K562 (cell line): ENCODE measurements at regions not wholly inside any gene's neighbourhood (a gene's known extent, or its start where the extent isn't known, plus 50 kb on each side); places are given as distances from the start of the nearest gene placed in this dataset.

Experiments used
- ATAC-seq: fragments of 200-7000 bp; cut with Tn5 transposase; 3 replicates; pipeline ENCODE4 v1.9.1; 2020; ENCODE audit warnings: moderate library complexity
- BruUV-seq: library from RNA; stranded (reverse); fragments of 400-500 nt; replicated peaks from 2 replicates; lab custom pipeline; 2021; lab: Mats Ljungman, UMichigan
- CTCF ChIA-PET: fragments of 300-600 bp; formaldehyde crosslinking; extraction: SDS; loops from one replicate; lab custom pipeline; 2021; ENCODE audit warnings: low intra/inter-chr PET ratio; lab: Yijun Ruan, JAX
- POLR2A ChIA-PET: fragments of 300-600, 350-650 bp; sonication (Branson Sonifier 250); formaldehyde crosslinking; extraction: SDS; loops from one replicate; lab custom pipeline; 2021; ENCODE audit warnings: antibody characterized with exemption, inconsistent platforms; lab: Yijun Ruan, JAX
- DNase-seq, 4 experiments: peaks; one replicate each; pipeline versions ENCODE4 v3.0.0 to v3.0.0-alpha.2; 2011 to 2018; ENCODE audit warnings: low spot score in 3 of 4, mixed read lengths in 3 of 4; ENCODE audit errors: extremely low read depth in 1 of 4
- FAIRE-seq: peaks from 2 replicates; lab custom pipeline; 2011; peaks lifted over from hg19 to GRCh38; lab: Jason Lieb, UNC
- H2AFZ ChIP-seq: 2 replicates; pipeline ENCODE4 v1.6.0; 2011; ENCODE audit warnings: low read depth, low read length, control low read depth, inconsistent platforms
- H3K27ac ChIP-seq: fragments of 200-600 bp; 3 replicates; pipeline ENCODE4 v1.8.0; 2011; ENCODE audit warnings: low read depth, mild to moderate bottlenecking, control low read depth, inconsistent platforms, low read length, moderate library complexity, mixed read lengths; ENCODE audit errors: extremely low read depth
- H3K27me3 ChIP-seq, 2 experiments: fragments of 300-600 bp in 1 of 2; 2 replicates in 1 of 2; 3 replicates in 1 of 2; pipeline versions ENCODE4 v1.6.0 to v1.8.0; 2011; ENCODE audit warnings: inconsistent platforms in 2 of 2, low read length in 2 of 2, mild to moderate bottlenecking in 1 of 2, mixed read lengths in 1 of 2, moderate library complexity in 1 of 2; ENCODE audit not compliant: control insufficient read depth in 2 of 2, insufficient read depth in 2 of 2
- H3K36me3 ChIP-seq: fragments of 300-600 bp; 3 replicates; pipeline ENCODE4 v1.8.0; 2011; ENCODE audit warnings: mild to moderate bottlenecking, low read length, inconsistent platforms; ENCODE audit not compliant: control insufficient read depth, insufficient read depth
- H3K4me1 ChIP-seq, 2 experiments: fragments of 200-600 bp in 1 of 2; replicated peaks in 1 of 2; 2 replicates in 1 of 2; 3 replicates in 1 of 2; pipeline versions ENCODE4 v1.5.1 to v1.8.0; 2011; ENCODE audit warnings: inconsistent platforms in 2 of 2, low read length in 2 of 2, mild to moderate bottlenecking in 1 of 2, mixed read lengths in 1 of 2, moderate library complexity in 1 of 2; ENCODE audit not compliant: control insufficient read depth in 2 of 2, insufficient read depth in 2 of 2
- H3K4me2 ChIP-seq: 2 replicates; pipeline ENCODE4 v1.6.1; 2011; ENCODE audit warnings: low read length, control low read depth, inconsistent platforms, mixed read lengths; ENCODE audit not compliant: insufficient read depth
- H3K4me3 ChIP-seq: fragments of 200-600 bp; sonication (generic), shearing (Covaris generic); 2 replicates; pipeline ENCODE4 v1.5.1; 2016; ENCODE audit warnings: control low read depth, inconsistent platforms
- H3K79me2 ChIP-seq: fragments of 200-600 bp; 3 replicates; pipeline ENCODE4 v1.8.0; 2011; ENCODE audit warnings: low read length, inconsistent platforms; ENCODE audit not compliant: control insufficient read depth, insufficient read depth
- H3K9ac ChIP-seq, 2 experiments: 2 replicates each; pipeline versions ENCODE4 v1.6.0 to v1.6.1; 2011; ENCODE audit warnings: low read depth in 2 of 2, low read length in 2 of 2, control low read depth in 1 of 2, inconsistent platforms in 1 of 2, mild to moderate bottlenecking in 1 of 2, mixed read lengths in 1 of 2; ENCODE audit not compliant: insufficient read depth in 1 of 2
- H3K9me1 ChIP-seq: one replicate; pipeline ENCODE4 v1.6.0; 2011; ENCODE audit warnings: inconsistent platforms, mild to moderate bottlenecking, low read length, moderate library complexity; ENCODE audit not compliant: control insufficient read depth, insufficient read depth
- H3K9me3 ChIP-seq: replicated peaks from 2 replicates; pipeline ENCODE4 v1.5.1; 2011; ENCODE audit warnings: low read depth, low read length, inconsistent platforms; ENCODE audit not compliant: control insufficient read depth, insufficient read depth
- H4K20me1 ChIP-seq: replicated peaks from 2 replicates; pipeline ENCODE4 v1.6.1; 2011; ENCODE audit warnings: low read length, inconsistent platforms, mixed read lengths; ENCODE audit not compliant: control insufficient read depth, insufficient read depth
- E2F3 ChIP-seq: fragments of 250-450 bp; sonication (Bioruptor Pico); IDR thresholded peaks from 2 replicates; pipeline ENCODE4 v1.4.0; 2020; ENCODE audit warnings: mild to moderate bottlenecking
- FOXA3 ChIP-seq, 2 experiments: fragments of 450-650 bp in 1 of 2; sonication (generic) in 1 of 2; formaldehyde crosslinking; IDR thresholded peaks in 1 of 2; conservative IDR thresholded peaks in 1 of 2; 2 replicates each; pipeline versions ENCODE4 v1.4.0 to v1.8.0; 2020 to 2022; ENCODE audit warnings: mild to moderate bottlenecking in 2 of 2, missing genetic modification reagents in 1 of 2
- MYNN ChIP-seq, 2 experiments: sonication (generic); formaldehyde crosslinking in 1 of 2; IDR thresholded peaks; 2 replicates each; pipeline versions ENCODE4 v1.5.0 to v1.6.1; 2016 to 2020; ENCODE audit warnings: antibody characterized with exemption in 1 of 2, missing genetic modification reagents in 1 of 2
- RBM25 ChIP-seq: fragments of 200-400 bp; formaldehyde crosslinking; IDR thresholded peaks from 2 replicates; pipeline ENCODE4 v1.6.1; 2018; ENCODE audit warnings: low read length, low read depth, moderate library complexity; ENCODE audit not compliant: severe bottlenecking
- SMAD4 ChIP-seq: fragments of 250-450 bp; sonication (Bioruptor Pico); conservative IDR thresholded peaks from 2 replicates; pipeline ENCODE4 v1.8.0; 2021; ENCODE audit warnings: inconsistent platforms, mild to moderate bottlenecking, moderate library complexity
- TFAP4 ChIP-seq: sonication (generic); formaldehyde crosslinking; IDR thresholded peaks from 2 replicates; pipeline ENCODE4 v1.8.0; 2022; ENCODE audit warnings: missing genetic modification reagents, mild to moderate bottlenecking, moderate library complexity, borderline replicate concordance
- YY1 ChIP-seq, 3 experiments: IDR thresholded peaks; 2 replicates each; pipeline ENCODE4 v1.6.1; 2011; ENCODE audit warnings: low read length in 2 of 3, mild to moderate bottlenecking in 2 of 3, moderate library complexity in 2 of 3, borderline replicate concordance in 1 of 3, control low read depth in 1 of 3, low read depth in 1 of 3; ENCODE audit not compliant: insufficient read depth in 3 of 3, insufficient replicate concordance in 2 of 3, control insufficient read depth in 1 of 3, insufficient read length in 1 of 3; ENCODE audit errors: extremely low read depth in 1 of 3
- ZBED1 ChIP-seq: IDR thresholded peaks from 2 replicates; pipeline ENCODE4 v1.6.1; 2014
- ZNF184 ChIP-seq: sonication (generic); formaldehyde crosslinking; IDR thresholded peaks from 2 replicates; pipeline ENCODE4 v1.5.0; 2020; ENCODE audit warnings: missing genetic modification reagents
- ZNF75A ChIP-seq: fragments of 450-650 bp; formaldehyde crosslinking; IDR thresholded peaks from 2 replicates; pipeline ENCODE4 v1.4.0; 2020; ENCODE audit warnings: mild to moderate bottlenecking
- WGBS: fragments of 100-300 bp; shearing (Covaris generic); methylation state at CpG from one replicate; pipeline ENCODE4 v1.1.6; 2016; ENCODE audit warnings: low coverage, mixed read lengths; ENCODE audit not compliant: insufficient coverage; ENCODE audit errors: missing lambda C conversion rate; 5-methylcytosine and 5-hydroxymethylcytosine counted together
- in situ Hi-C: fragments of 300-500 bp; cut with MboI; formaldehyde crosslinking; loops from 4 replicates; pipeline ENCODE4 v1.15.0; 2018; ENCODE audit warnings: inconsistent platforms, mixed read lengths
- intact Hi-C: fragments of 100-400 bp; cut with micrococcal nuclease; formaldehyde crosslinking; loops from 2 replicates; pipeline ENCODE4 v1.14.2; 2022

GRCh38 chr2:64842030-64842429 lies 147.2 kb upstream of the SLC1A4 start:
- H3K9ac ChIP-seq: no peak overlapping the region
- TF ChIP-seq E2F3 (CRISPR knock-in tag) (no peak), YY1 (IDR thresholded peaks at IDR 0.05; ENCODE audit: borderline replicate concordance in 1 of 3, control insufficient read depth in 1 of 3, extremely low read depth in 1 of 3, insufficient read depth in 3 of 3, insufficient read length in 1 of 3, insufficient replicate concordance in 2 of 3, low read depth in 1 of 3, low read length in 2 of 3) (peak in 2 of 3 experiments; percentile 42 to 78)
- TF ChIP-seq, all 486 proteins: peak for 1
- Histone ChIP-seq H3K9me3 (no peaks in the 10 kb centered on the region), H3K4me2 (no peak overlapping the region), H3K9me1 (no peaks in the 10 kb centered on the region), H3K36me3 (no peaks in the 10 kb centered on the region), H3K79me2 (no peaks in the 10 kb centered on the region), H3K4me3 (no peak overlapping the region), H3K27me3 (no peaks in the 10 kb centered on the region), H3K27ac (peak overlapping the region; percentile 36; the same call in 1 of the 3 replicates), H3K4me1 (peaks cover 2 to 3% of the 10 kb centered on the region in 2 experiments; a peak in 4 of 5 replicates), H2AFZ (peak overlapping the region; percentile 85), H4K20me1 (no peaks in the 10 kb centered on the region)
- POLR2A ChIA-PET: interaction anchor here (1.0 to 1.7 kb wide), 2 partner anchors 11 to 189 kb away, joined by 3 to 9 read pairs; no protein-coding TSS in a partner anchor
- WGBS: 79% methylated on average over 5 of the region's 5 CpGs
- DNase-seq: no peak
- no peak for FAIRE-seq
- ATAC-seq: no peak
- in situ Hi-C loops (no loop called here), intact Hi-C loops (no loop called here)
- no TSS peak for BruUV-seq
- CTCF ChIA-PET: no interaction called here

- CTCF ChIA-PET: no interaction called here
- H3K9ac ChIP-seq: no peak overlapping the region
- FAIRE-seq (no peak), DNase-seq (peak in 1 of 4 experiments; percentile 21), ATAC-seq (no peak; the same call in 2 of the 3 replicates)
- no peaks in the 10 kb centered on the region for H3K27me3 ChIP-seq
- no peaks in the 10 kb centered on the region for H4K20me1 ChIP-seq
- H3K9me3 ChIP-seq: no peaks in the 10 kb centered on the region
- H3K4me2 ChIP-seq: no peak overlapping the region
- POLR2A ChIA-PET: no interaction called here
- H3K27ac ChIP-seq: no peak overlapping the region
- H3K36me3 ChIP-seq: no peaks in the 10 kb centered on the region
- no peaks in the 10 kb centered on the region for H3K79me2 ChIP-seq
- WGBS: 46% methylated on average over 2 of the region's 2 CpGs
- no TSS peak for BruUV-seq
- no peaks in the 10 kb centered on the region for H3K9me1 ChIP-seq
- no peaks in the 10 kb centered on the region; a peak in 1 of 5 replicates for H3K4me1 ChIP-seq
- peak overlapping the region; percentile 47 for H2AFZ ChIP-seq
- in situ Hi-C loops (no loop called here), intact Hi-C loops (no loop called here)
- H3K4me3 ChIP-seq: no peak overlapping the region
- TF ChIP-seq TFAP4 (CRISPR knock-in tag): no peak
- no peak for TF ChIP-seq ZBED1
- peak; percentile 74 for TF ChIP-seq RBM25
- TF ChIP-seq ZNF184 (CRISPR knock-in tag): no peak
- no peak for TF ChIP-seq FOXA3 (CRISPR knock-in tag; conservative IDR thresholded peaks at IDR 0.05 in 1 of 2, IDR thresholded peaks at IDR 0.05 in 1 of 2)
- no peak for TF ChIP-seq ZNF75A
- no peak for TF ChIP-seq MYNN (IDR thresholded peaks at IDR 0.05)
- no peak for TF ChIP-seq MYNN (CRISPR knock-in tag; IDR thresholded peaks at IDR 0.05)
- no peak for TF ChIP-seq SMAD4
- TF ChIP-seq YY1 (IDR thresholded peaks at IDR 0.05; ENCODE audit: borderline replicate concordance in 1 of 3, control insufficient read depth in 1 of 3, extremely low read depth in 1 of 3, insufficient read depth in 3 of 3, insufficient read length in 1 of 3, insufficient replicate concordance in 2 of 3, low read depth in 1 of 3, low read length in 2 of 3): peak in 2 of 3 experiments; percentile 33 to 83
These were observed 145.1 kb upstream of the SLC1A4 start for GRCh38 chr2:64844087-64844486.
